ENCODE measurements at regions not wholly inside any gene's neighbourhood (a gene's known extent, or its start where the extent isn't known, plus 50 kb on each side); places are given as distances from the start of the nearest gene placed in this dataset.

- no peaks in the 10 kb centered on the region for H3K79me2 ChIP-seq (ENCODE audit: insufficient read depth, low read length)
- no peaks in the 10 kb centered on the region for H3K9me2 ChIP-seq (replicated peaks; ENCODE audit: insufficient read depth, low read length)
- no peaks in the 10 kb centered on the region for H3K27me3 ChIP-seq (ENCODE audit: low read length)
- no peak overlapping the region for H2AFZ ChIP-seq (ENCODE audit: low read depth, low read length, severe bottlenecking)
- TF ChIP-seq, protein P1, sequence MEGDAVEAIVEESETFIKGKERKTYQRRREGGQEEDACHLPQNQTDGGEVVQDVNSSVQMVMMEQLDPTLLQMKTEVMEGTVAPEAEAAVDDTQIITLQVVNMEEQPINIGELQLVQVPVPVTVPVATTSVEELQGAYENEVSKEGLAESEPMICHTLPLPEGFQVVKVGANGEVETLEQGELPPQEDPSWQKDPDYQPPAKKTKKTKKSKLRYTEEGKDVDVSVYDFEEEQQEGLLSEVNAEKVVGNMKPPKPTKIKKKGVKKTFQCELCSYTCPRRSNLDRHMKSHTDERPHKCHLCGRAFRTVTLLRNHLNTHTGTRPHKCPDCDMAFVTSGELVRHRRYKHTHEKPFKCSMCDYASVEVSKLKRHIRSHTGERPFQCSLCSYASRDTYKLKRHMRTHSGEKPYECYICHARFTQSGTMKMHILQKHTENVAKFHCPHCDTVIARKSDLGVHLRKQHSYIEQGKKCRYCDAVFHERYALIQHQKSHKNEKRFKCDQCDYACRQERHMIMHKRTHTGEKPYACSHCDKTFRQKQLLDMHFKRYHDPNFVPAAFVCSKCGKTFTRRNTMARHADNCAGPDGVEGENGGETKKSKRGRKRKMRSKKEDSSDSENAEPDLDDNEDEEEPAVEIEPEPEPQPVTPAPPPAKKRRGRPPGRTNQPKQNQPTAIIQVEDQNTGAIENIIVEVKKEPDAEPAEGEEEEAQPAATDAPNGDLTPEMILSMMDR (IDR thresholded peaks at IDR 0.05; ENCODE audit: insufficient read depth, low read length, poor library complexity, severe bottlenecking), result no peak
- TF ChIP-seq EZH2phosphoT487 (conservative IDR thresholded peaks at IDR 0.05; ENCODE audit: low read length), result no peak
- no peak overlapping the region for H3K9ac ChIP-seq (ENCODE audit: low read length)
- no peaks in the 10 kb centered on the region for H3K36me3 ChIP-seq (ENCODE audit: low read length)
- H3F3A ChIP-seq (ENCODE audit: insufficient read depth), result no peaks in the 10 kb centered on the region
- no peaks in the 10 kb centered on the region; the same call in 1 of the 2 replicates for H4K20me1 ChIP-seq (ENCODE audit: low read depth, low read length)
- H3K4me3 ChIP-seq (ENCODE audit: insufficient read depth, low read length, poor library complexity, severe bottlenecking), result no peak overlapping the region
- no peak overlapping the region for H3K27ac ChIP-seq (ENCODE audit: low read depth, low read length)
- no peaks in the 10 kb centered on the region for H3K9me3 ChIP-seq (ENCODE audit: insufficient read depth, low read length)
- H3K4me2 ChIP-seq (ENCODE audit: low read depth, low read length, poor library complexity, severe bottlenecking), result no peak overlapping the region
These were observed 1036.5 kb upstream of the FANCL start for GRCh38 chr2:59277671-59278070.

- Histone ChIP-seq H3K79me2 (ENCODE audit: insufficient read depth, low read length) (no peaks in the 10 kb centered on the region), H3K36me3 (ENCODE audit: low read length) (no peaks in the 10 kb centered on the region), H3F3A (ENCODE audit: insufficient read depth) (no peaks in the 10 kb centered on the region), H4K20me1 (ENCODE audit: low read depth, low read length) (no peaks in the 10 kb centered on the region; the same call in 1 of the 2 replicates), H2AFZ (ENCODE audit: low read depth, low read length, severe bottlenecking) (no peak overlapping the region), H3K9me3 (ENCODE audit: insufficient read depth, low read length) (no peaks in the 10 kb centered on the region), H3K9me2 (replicated peaks; ENCODE audit: insufficient read depth, low read length) (no peaks in the 10 kb centered on the region), H3K27me3 (ENCODE audit: low read length) (no peaks in the 10 kb centered on the region), H3K9ac (ENCODE audit: low read length) (no peak overlapping the region), H3K27ac (ENCODE audit: low read depth, low read length) (no peak overlapping the region), H3K4me3 (ENCODE audit: insufficient read depth, low read length, poor library complexity, severe bottlenecking) (no peak overlapping the region), H3K4me2 (ENCODE audit: low read depth, low read length, poor library complexity, severe bottlenecking) (no peak overlapping the region)
- TF ChIP-seq, protein P1 (IDR thresholded peaks at IDR 0.05; ENCODE audit: insufficient read depth, low read length, poor library complexity, severe bottlenecking), result no peak
- no peak for TF ChIP-seq EZH2phosphoT487 (conservative IDR thresholded peaks at IDR 0.05; ENCODE audit: low read length)
These were observed 1035.8 kb upstream of the FANCL start for GRCh38 chr2:59276917-59277316.

- no peaks in the 10 kb centered on the region for H4K20me1 ChIP-seq (ENCODE audit: low read depth, low read length)
- TF ChIP-seq, protein P1 (IDR thresholded peaks at IDR 0.05; ENCODE audit: insufficient read depth, low read length, poor library complexity, severe bottlenecking), result peak; percentile 43
- no peak for TF ChIP-seq EZH2phosphoT487 (conservative IDR thresholded peaks at IDR 0.05; ENCODE audit: low read length)
- no peaks in the 10 kb centered on the region for H3K9me2 ChIP-seq (replicated peaks; ENCODE audit: insufficient read depth, low read length)
These were observed 1034.9 kb upstream of the FANCL start for GRCh38 chr2:59276033-59276432.

More at GRCh38 chr2:59276033-59276432, 1034.9 kb upstream of the FANCL start:
- no peaks in the 10 kb centered on the region for H3F3A ChIP-seq (ENCODE audit: insufficient read depth)
- no peak overlapping the region for H3K4me3 ChIP-seq (ENCODE audit: insufficient read depth, low read length, poor library complexity, severe bottlenecking)
- no peaks in the 10 kb centered on the region for H3K36me3 ChIP-seq (ENCODE audit: low read length)
- H3K79me2 ChIP-seq (ENCODE audit: insufficient read depth, low read length), result no peaks in the 10 kb centered on the region
- no peak overlapping the region for H3K27ac ChIP-seq (ENCODE audit: low read depth, low read length)
- H3K4me2 ChIP-seq (ENCODE audit: low read depth, low read length, poor library complexity, severe bottlenecking), result no peak overlapping the region
- no peak overlapping the region for H3K9ac ChIP-seq (ENCODE audit: low read length)
- no peaks in the 10 kb centered on the region for H3K9me3 ChIP-seq (ENCODE audit: insufficient read depth, low read length)
- H3K27me3 ChIP-seq (ENCODE audit: low read length), result no peaks in the 10 kb centered on the region
- H2AFZ ChIP-seq (ENCODE audit: low read depth, low read length, severe bottlenecking), result no peak overlapping the region
